ENCODE measurements at regions not wholly inside any gene's neighbourhood (a gene's known extent, or its start where the extent isn't known, plus 50 kb on each side); places are given as distances from the start of the nearest gene placed in this dataset.

DNA sequence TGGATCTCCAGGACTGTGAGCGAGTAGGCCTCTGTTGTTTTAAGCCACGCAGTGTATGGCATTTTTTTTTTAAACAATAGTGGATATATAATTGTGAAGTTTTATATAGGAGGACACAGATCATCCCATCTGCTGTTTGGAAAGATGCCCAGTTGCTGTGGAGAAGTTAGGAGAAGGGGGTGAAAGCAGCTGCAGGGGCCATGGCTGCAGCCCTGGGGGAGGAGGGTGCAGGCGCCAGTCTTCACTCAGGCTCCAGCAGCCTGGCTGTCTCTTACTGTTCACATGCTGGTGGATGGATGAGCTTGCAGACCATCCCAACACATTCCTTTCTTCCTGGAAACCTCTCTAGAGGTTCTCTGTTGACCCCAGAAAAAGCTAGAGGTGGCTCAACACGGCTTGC, 242.3 kb downstream of the TEX29 start:
- H3K4me3 ChIP-seq: no peak overlapping the region
- no peak overlapping the region for H2AFZ ChIP-seq
- intact Hi-C loops (cut with micrococcal nuclease; ENCODE audit: unreplicated experiment): no loop called here
- no peak for TF ChIP-seq EZH2 (IDR thresholded peaks at IDR 0.05; ENCODE audit: low read depth)
- TF ChIP-seq, protein P1, sequence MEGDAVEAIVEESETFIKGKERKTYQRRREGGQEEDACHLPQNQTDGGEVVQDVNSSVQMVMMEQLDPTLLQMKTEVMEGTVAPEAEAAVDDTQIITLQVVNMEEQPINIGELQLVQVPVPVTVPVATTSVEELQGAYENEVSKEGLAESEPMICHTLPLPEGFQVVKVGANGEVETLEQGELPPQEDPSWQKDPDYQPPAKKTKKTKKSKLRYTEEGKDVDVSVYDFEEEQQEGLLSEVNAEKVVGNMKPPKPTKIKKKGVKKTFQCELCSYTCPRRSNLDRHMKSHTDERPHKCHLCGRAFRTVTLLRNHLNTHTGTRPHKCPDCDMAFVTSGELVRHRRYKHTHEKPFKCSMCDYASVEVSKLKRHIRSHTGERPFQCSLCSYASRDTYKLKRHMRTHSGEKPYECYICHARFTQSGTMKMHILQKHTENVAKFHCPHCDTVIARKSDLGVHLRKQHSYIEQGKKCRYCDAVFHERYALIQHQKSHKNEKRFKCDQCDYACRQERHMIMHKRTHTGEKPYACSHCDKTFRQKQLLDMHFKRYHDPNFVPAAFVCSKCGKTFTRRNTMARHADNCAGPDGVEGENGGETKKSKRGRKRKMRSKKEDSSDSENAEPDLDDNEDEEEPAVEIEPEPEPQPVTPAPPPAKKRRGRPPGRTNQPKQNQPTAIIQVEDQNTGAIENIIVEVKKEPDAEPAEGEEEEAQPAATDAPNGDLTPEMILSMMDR (conservative IDR thresholded peaks at IDR 0.05): no peak
- H3K9me3 ChIP-seq (ENCODE audit: insufficient read depth, low read depth): no peaks in the 10 kb centered on the region
- H3K36me3 ChIP-seq (ENCODE audit: low read depth): no peaks in the 10 kb centered on the region
- no peaks in the 10 kb centered on the region for H3K4me1 ChIP-seq (replicated peaks; ENCODE audit: insufficient read depth)
- no peaks in the 10 kb centered on the region for H4K20me1 ChIP-seq (ENCODE audit: insufficient read depth)
- ChIA-PET CTCF (no interaction called here), POLR2A (ENCODE audit: unreplicated experiment) (no interaction called here)
- no peaks in the 10 kb centered on the region for H3F3A ChIP-seq (ENCODE audit: insufficient read depth, low read depth)
- H3K9me2 ChIP-seq (ENCODE audit: insufficient read depth): no peaks in the 10 kb centered on the region
- no TSS peak for BruUV-seq (replicated peaks)
- H3K4me2 ChIP-seq: no peak overlapping the region
- H3K27me3 ChIP-seq (ENCODE audit: insufficient read depth, low read depth): peaks cover 95% of the 10 kb centered on the region
- no peak overlapping the region for H3K27ac ChIP-seq
- no peak for DNase-seq
- no peaks in the 10 kb centered on the region for H3K79me2 ChIP-seq (ENCODE audit: low read depth)

DNA sequence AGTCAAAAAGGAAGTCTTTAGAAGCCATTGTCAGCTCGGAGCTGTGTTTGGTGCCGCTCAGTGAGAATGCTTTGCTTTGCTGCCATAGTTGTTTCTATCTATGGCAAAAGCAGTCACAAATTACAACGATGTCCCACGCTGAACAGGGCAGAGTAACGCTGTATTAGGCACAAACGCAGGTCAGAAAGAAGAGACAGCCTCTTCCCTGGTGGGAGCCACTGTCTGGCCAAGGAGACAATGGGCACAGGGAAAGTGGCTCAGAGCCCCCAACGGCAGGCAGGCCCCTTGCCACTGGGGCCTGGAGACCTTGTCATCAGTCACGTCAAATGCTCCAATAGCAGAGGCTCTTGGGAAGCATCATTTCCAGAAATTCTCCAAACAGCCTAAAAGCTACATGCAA, 244.2 kb downstream of the TEX29 start:
- Histone ChIP-seq H3K4me2 (no peak overlapping the region), H3F3A (ENCODE audit: insufficient read depth, low read depth) (no peaks in the 10 kb centered on the region), H3K79me2 (ENCODE audit: low read depth) (no peaks in the 10 kb centered on the region), H4K20me1 (ENCODE audit: insufficient read depth) (no peaks in the 10 kb centered on the region), H3K4me1 (replicated peaks; ENCODE audit: insufficient read depth) (no peaks in the 10 kb centered on the region), H3K9me3 (ENCODE audit: insufficient read depth, low read depth) (no peaks in the 10 kb centered on the region), H3K4me3 (no peak overlapping the region), H3K27me3 (ENCODE audit: insufficient read depth, low read depth) (peaks cover 90% of the 10 kb centered on the region), H3K36me3 (ENCODE audit: low read depth) (no peaks in the 10 kb centered on the region), H3K9me2 (ENCODE audit: insufficient read depth) (no peaks in the 10 kb centered on the region), H2AFZ (no peak overlapping the region), H3K27ac (no peak overlapping the region)
- TF ChIP-seq EZH2 (IDR thresholded peaks at IDR 0.05; ENCODE audit: low read depth): no peak
- TF ChIP-seq, protein P1 (conservative IDR thresholded peaks at IDR 0.05): no peak
- POLR2A ChIA-PET (ENCODE audit: unreplicated experiment): no interaction called here
- no TSS peak for BruUV-seq (replicated peaks)
- intact Hi-C loops (cut with micrococcal nuclease; ENCODE audit: unreplicated experiment): no loop called here
- CTCF ChIA-PET: no interaction called here
- no peak for DNase-seq

DNA sequence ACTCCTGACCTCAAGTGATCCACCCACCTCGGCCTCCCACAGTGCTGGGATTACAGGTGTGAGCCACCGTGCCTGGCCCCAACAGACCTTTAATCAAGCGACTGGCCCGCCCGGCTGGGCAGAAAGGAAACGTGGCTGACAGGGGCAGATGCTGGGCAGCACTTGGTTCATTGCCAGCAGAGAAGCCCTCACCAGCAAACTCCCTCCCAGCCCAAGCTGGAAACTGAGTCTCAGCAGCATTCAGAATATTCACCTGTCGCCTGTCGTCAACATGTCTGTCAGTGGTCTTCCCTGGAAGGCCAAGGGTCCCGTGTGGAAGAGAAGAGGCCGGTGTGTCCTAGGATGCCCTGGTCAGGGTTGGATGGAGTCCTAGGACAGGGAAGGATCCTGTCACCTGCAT, 245.0 kb downstream of the TEX29 start:
- no peaks in the 10 kb centered on the region for H3K9me2 ChIP-seq (ENCODE audit: insufficient read depth)
- H3K9me3 ChIP-seq (ENCODE audit: insufficient read depth, low read depth): no peaks in the 10 kb centered on the region
- no peaks in the 10 kb centered on the region for H3K79me2 ChIP-seq (ENCODE audit: low read depth)
- H3K4me1 ChIP-seq (replicated peaks; ENCODE audit: insufficient read depth): no peaks in the 10 kb centered on the region
- H2AFZ ChIP-seq: no peak overlapping the region
- peaks cover 89% of the 10 kb centered on the region for H3K27me3 ChIP-seq (ENCODE audit: insufficient read depth, low read depth)
- H3K36me3 ChIP-seq (ENCODE audit: low read depth): no peaks in the 10 kb centered on the region
- DNase-seq: no peak
- BruUV-seq (replicated peaks): no TSS peak
- H4K20me1 ChIP-seq (ENCODE audit: insufficient read depth): no peaks in the 10 kb centered on the region
- intact Hi-C loops (cut with micrococcal nuclease; ENCODE audit: unreplicated experiment): no loop called here
- no peak for TF ChIP-seq EZH2 (IDR thresholded peaks at IDR 0.05; ENCODE audit: low read depth)
- TF ChIP-seq, protein P1 (conservative IDR thresholded peaks at IDR 0.05): no peak
- H3F3A ChIP-seq (ENCODE audit: insufficient read depth, low read depth): no peaks in the 10 kb centered on the region
- H3K27ac ChIP-seq: no peak overlapping the region
- POLR2A ChIA-PET (ENCODE audit: unreplicated experiment): no interaction called here
- CTCF ChIA-PET: no interaction called here
- no peak overlapping the region for H3K4me2 ChIP-seq
- H3K4me3 ChIP-seq: no peak overlapping the region

Data from PC-9 (cell line).